ENCODE measurements at regions not wholly inside any gene's neighbourhood (a gene's known extent, or its start where the extent isn't known, plus 50 kb on each side); places are given as distances from the start of the nearest gene placed in this dataset.

DNA sequence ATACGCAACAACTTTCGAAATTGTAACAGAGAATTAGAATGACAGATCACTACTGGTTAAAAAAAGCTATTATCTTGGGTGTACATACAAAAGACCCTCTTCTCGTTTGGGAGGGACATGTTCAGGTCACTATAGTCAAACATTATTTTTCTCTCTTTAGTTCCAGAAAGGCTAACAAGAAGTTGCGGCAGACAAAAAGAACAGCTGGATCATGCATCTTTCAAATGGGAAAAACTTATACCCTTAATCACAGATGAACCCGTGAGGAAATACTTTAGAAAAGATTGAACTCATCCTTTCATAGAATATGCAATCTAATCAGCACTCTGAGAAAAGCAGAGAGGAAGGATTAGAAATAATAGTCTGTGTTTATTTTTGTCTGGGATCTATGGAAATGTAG is 72.5 kb downstream of the EVX1 start:
- TF ChIP-seq ESRRG (CRISPR knock-in tag; IDR thresholded peaks at IDR 0.05) (no peak), RARB (CRISPR knock-in tag; IDR thresholded peaks at IDR 0.05) (no peak), PPARA (CRISPR knock-in tag; IDR thresholded peaks at IDR 0.05; ENCODE audit: borderline replicate concordance) (no peak), ISL1 (CRISPR knock-in tag; IDR thresholded peaks at IDR 0.05) (no peak), GLIS3 (CRISPR knock-in tag; IDR thresholded peaks at IDR 0.05) (no peak), ZC3H10 (CRISPR knock-in tag; IDR thresholded peaks at IDR 0.05) (no peak)
- TF ChIP-seq, protein P1, sequence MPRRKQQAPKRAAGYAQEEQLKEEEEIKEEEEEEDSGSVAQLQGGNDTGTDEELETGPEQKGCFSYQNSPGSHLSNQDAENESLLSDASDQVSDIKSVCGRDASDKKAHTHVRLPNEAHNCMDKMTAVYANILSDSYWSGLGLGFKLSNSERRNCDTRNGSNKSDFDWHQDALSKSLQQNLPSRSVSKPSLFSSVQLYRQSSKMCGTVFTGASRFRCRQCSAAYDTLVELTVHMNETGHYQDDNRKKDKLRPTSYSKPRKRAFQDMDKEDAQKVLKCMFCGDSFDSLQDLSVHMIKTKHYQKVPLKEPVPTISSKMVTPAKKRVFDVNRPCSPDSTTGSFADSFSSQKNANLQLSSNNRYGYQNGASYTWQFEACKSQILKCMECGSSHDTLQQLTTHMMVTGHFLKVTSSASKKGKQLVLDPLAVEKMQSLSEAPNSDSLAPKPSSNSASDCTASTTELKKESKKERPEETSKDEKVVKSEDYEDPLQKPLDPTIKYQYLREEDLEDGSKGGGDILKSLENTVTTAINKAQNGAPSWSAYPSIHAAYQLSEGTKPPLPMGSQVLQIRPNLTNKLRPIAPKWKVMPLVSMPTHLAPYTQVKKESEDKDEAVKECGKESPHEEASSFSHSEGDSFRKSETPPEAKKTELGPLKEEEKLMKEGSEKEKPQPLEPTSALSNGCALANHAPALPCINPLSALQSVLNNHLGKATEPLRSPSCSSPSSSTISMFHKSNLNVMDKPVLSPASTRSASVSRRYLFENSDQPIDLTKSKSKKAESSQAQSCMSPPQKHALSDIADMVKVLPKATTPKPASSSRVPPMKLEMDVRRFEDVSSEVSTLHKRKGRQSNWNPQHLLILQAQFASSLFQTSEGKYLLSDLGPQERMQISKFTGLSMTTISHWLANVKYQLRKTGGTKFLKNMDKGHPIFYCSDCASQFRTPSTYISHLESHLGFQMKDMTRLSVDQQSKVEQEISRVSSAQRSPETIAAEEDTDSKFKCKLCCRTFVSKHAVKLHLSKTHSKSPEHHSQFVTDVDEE (CRISPR knock-in tag; IDR thresholded peaks at IDR 0.05) = no peak
- TF ChIP-seq, protein P2, sequence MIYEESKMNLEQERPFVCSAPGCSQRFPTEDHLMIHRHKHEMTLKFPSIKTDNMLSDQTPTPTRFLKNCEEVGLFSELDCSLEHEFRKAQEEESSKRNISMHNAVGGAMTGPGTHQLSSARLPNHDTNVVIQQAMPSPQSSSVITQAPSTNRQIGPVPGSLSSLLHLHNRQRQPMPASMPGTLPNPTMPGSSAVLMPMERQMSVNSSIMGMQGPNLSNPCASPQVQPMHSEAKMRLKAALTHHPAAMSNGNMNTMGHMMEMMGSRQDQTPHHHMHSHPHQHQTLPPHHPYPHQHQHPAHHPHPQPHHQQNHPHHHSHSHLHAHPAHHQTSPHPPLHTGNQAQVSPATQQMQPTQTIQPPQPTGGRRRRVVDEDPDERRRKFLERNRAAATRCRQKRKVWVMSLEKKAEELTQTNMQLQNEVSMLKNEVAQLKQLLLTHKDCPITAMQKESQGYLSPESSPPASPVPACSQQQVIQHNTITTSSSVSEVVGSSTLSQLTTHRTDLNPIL (CRISPR knock-in tag; IDR thresholded peaks at IDR 0.05; ENCODE audit: low read depth) = no peak
- TF ChIP-seq, protein P3, sequence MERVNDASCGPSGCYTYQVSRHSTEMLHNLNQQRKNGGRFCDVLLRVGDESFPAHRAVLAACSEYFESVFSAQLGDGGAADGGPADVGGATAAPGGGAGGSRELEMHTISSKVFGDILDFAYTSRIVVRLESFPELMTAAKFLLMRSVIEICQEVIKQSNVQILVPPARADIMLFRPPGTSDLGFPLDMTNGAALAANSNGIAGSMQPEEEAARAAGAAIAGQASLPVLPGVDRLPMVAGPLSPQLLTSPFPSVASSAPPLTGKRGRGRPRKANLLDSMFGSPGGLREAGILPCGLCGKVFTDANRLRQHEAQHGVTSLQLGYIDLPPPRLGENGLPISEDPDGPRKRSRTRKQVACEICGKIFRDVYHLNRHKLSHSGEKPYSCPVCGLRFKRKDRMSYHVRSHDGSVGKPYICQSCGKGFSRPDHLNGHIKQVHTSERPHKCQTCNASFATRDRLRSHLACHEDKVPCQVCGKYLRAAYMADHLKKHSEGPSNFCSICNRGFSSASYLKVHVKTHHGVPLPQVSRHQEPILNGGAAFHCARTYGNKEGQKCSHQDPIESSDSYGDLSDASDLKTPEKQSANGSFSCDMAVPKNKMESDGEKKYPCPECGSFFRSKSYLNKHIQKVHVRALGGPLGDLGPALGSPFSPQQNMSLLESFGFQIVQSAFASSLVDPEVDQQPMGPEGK (CRISPR knock-in tag; IDR thresholded peaks at IDR 0.05; ENCODE audit: borderline replicate concordance) = no peak

All from SK-N-SH treated with all-trans-retinoic acid at 6 μM for 48 hours (cell line).